ENCODE measurements at regions not wholly inside any gene's neighbourhood (a gene's known extent, or its start where the extent isn't known, plus 50 kb on each side); places are given as distances from the start of the nearest gene placed in this dataset.

DNA sequence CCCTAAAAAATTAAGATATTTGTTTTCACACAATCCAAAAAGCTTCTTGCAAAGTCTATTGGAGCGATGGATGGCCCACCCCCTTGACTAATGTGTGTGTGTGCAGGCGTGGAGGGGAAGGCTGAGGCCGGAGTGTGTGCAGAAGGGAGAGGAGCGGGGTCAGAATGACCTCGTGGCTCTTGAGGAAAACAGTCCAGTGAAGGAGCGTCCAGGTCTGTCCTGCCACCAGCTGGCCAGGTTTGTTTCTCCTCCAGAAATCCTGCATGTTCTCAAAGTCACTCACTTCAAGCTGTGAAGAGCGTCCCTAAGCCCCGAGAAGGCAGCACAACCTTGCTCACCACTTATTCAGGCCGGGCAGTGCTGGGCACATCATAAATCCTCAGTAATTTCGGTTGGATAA is 69.5 kb upstream of the SSX2IP start:
- no peak for DNase-seq

- peak; percentile 83 for DNase-seq
Measured at GRCh38 chr1:84758968-84759491, 68.8 kb upstream of the SSX2IP start.

DNA sequence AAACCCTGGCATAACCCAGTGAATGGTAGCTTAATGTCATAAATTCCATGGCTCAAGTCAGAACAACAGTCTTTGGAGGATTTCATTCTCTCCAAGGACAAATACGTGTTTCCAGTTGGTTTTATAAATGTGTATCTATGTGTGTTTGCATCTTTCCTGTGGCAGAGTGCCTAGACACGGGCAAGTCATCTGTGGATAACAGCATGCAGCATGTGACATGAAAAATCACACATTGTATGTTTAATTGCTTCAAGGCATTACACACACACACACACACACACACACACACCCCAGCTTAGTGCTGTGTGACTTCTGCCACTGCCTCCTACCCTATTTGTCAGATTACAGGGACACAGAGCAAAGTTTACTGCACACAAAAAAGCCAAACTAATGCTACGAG is 68.2 kb upstream of the SSX2IP start:
- DNase-seq, result no peak

DNA sequence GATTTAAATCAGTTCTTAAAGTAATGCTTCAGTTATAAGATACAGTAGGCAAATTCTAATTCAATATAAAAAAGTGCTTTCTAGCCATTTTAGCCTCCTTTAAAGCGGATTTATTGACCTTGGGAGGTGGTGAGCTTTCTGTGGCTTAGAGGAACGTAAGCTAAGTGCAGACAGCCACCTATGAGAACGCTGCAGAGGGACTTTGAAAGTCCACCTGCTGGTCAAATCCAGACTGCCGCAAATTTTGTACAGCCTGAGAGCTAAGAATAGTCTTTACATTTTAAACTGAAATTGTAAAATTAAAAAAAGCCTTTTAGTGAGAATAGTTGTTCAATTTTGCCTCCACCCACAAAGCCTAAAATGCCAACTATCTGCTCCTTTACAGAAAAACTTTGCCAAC is 67.0 kb upstream of the SSX2IP start:
- DNase-seq, result no peak

DNA sequence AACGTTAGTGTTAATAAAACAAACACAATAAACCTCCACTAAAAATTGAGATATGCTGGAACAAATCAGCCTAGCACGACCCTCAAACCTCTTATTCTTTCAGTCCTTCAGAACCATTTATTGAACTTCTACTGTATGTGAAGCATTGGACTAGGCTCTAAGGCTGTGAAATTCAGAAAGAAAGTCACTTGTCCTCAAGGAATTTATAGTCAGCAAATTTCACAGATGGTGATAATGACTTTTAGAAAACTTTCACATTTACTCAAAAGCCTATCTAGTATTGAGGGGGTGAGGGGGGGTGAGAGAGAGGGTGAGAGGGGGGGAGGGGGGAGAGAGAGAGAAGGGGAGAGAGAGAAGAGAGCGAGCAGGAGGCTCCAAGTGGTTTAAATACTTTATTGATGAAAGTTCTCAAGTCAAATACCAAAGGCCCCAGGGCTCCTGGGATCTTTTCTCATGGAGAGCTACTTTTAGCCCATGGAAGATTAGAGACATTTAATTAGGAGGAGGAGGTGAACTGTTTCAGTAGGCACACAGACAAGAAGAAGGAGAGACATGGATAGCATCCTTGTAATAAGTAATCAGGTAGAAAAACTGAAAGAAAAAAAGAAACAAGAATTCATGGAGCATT is 66.3 kb upstream of the SSX2IP start:
- no peak for DNase-seq

- DNase-seq, result no peak
Measured at GRCh38 chr1:84756001-84756400, 65.7 kb upstream of the SSX2IP start.

DNA sequence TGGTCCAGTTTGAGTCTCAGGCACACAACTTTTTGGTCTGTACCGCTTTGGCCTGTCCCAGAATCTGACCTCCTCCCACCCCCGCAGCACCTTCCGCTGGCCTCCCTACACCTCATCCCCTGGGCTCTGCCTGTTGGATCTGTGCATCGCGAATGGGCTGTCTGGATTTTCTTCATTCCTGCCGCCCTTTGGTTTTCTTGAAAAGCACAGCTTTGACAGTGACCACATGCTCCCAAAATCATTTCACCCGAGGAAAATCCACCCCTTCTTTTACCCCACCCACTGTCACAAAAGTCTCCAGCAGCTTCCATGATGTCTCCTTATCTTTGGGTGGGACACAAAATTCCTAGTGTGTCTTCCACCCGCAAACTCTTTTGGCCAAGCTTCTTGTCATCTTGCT is 65.0 kb upstream of the SSX2IP start:
- no peak for DNase-seq

GRCh38 chr1:84754386-84754703 is 64.1 kb upstream of the SSX2IP start:
- DNase-seq, result no peak

DNA sequence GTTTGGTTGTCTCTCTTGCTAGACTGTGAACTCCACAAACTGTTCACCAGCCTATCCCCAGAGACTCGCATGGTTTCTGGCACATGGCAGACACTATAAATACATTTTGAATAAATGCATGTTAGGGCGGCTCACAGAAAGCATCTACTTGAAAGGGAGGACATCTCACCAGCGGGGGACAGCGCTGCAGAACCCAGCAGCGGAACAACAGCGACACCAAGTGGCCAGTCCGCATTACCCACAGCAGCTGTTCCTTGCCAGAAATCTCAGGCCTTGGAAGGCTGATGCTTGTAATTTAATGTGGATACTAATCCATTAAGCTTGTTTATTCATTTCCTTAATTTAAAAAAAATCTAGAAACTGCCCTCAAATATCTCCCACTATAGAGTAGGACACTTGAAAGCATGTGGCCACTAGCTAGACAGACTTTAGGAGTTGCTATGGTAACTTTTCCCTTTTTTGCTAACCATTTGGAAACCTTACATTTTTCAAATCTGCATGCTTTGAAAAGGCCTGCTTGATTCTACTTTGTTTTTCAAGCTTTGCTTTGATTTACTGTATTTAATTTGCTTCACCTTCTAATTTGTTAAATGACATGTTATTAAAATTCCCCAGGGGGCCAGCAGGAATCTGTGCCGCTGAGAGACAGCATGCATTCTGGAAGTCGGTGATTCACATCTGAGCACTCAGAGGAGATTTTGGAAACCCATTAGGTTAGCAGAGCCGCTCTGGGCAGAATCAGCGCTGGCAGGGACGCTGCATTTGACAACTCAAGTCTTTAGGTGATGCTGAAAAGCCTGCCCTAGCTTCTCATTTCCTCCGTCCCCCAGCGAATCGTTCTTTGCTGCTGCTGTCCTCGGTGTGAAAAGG is 63.5 kb upstream of the SSX2IP start:
- peak; percentile 40 for DNase-seq

- DNase-seq, result no peak
Measured at GRCh38 chr1:84750110-84750730, 60.0 kb upstream of the SSX2IP start.

DNA sequence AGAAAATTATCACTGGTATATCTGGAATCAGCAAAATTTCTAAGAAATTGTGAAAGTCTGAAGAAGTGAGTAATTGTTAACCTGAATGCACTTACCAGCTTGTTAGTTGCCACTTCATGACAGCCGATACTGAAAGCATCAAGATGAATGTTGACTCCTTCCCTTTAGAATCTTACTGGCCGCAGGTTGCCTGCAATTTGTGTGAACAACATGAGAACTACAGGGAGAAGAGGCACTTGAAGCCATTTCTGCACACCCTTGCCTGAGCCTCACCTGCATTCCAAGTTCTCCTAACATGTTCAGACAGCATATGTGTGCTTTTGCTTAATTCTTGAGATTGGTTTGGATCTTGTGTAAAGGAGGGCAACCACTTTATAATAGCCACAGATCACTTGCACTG is 59.2 kb upstream of the SSX2IP start:
- no peak for DNase-seq

GRCh38 chr1:84748364-84748763 is 58.1 kb upstream of the SSX2IP start:
- no peak for DNase-seq

- no peak for DNase-seq
Measured at GRCh38 chr1:84745857-84746256, 55.6 kb upstream of the SSX2IP start.

DNA sequence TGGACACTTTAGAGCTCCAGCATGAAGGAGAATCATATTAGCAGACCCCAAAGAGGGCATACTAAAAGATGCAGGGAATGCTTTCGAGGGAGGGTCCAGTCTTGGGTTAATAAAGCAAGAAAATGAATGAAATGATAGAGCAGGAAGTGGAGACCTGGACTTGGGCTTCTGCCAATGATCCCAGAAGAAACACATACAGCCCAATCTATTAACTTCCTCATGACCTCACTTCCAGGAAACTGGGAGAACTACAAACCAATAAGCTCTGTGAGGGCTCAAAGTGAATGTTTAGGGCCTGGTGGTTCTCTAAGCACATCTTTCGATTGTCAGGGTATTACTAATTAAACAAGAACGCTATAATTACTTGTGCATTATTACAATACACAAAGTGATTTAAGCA is 53.6 kb upstream of the SSX2IP start:
- DNase-seq, result no peak

DNA sequence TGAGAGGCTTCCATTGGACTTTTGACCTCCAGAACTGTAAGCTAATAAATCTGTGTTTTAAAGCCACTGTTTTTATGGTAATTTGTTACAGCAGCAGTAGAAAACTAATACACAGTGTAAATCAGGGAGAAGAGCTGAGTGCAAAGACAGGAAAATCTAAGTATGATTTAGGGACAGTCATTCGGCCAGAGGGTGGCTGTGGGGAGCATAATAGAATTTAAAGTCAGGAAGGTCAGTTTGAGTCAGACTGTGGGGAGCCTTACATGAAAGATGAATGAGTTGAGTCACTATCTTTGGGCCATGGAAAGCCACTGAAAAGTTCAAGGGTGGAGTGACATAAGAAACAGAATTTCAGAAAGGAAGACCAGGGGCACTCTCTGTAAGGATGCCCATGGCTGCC is 52.4 kb upstream of the SSX2IP start:
- DNase-seq, result no peak

- DNase-seq, result no peak
Measured at GRCh38 chr1:84740050-84740714, 49.9 kb upstream of the SSX2IP start.

Measured in DMS 273 treated with DMSO at 0.1 percent for 48 hours (cell line).